Activated CD4-positive, alpha-beta T cell treated with anti-CD3 and anti-CD28 coated beads, Interleukin-2, amount 50 U/mL, for 4 hours (primary cell): ENCODE measurements at regions not wholly inside any gene's neighbourhood (a gene's known extent, or its start where the extent isn't known, plus 50 kb on each side); places are given as distances from the start of the nearest gene placed in this dataset.

Experiments
- DNase-seq, 2 experiments: peaks; one replicate each; pipeline ENCODE4 v3.0.0-alpha.2; 2020

- DNase-seq = no peak
These were observed 187.5 kb downstream of the AHR start for GRCh38 chr7:17485904-17486303.

GRCh38 chr7:17486835-17487234 lies 188.4 kb downstream of the AHR start:
- no peak for DNase-seq

GRCh38 chr7:17487343-17487742 lies 188.9 kb downstream of the AHR start:
- DNase-seq = no peak

- no peak for DNase-seq
These were observed 190.4 kb downstream of the AHR start for GRCh38 chr7:17488829-17489228.

- DNase-seq = no peak
These were observed 191.5 kb downstream of the AHR start for GRCh38 chr7:17489961-17490360.

GRCh38 chr7:17490825-17491224 lies 192.4 kb downstream of the AHR start:
- DNase-seq = no peak

- DNase-seq = no peak
These were observed 194.0 kb downstream of the AHR start for GRCh38 chr7:17492437-17492836.

GRCh38 chr7:17493446-17493845 lies 195.0 kb downstream of the AHR start:
- DNase-seq = no peak

GRCh38 chr7:17495655-17496394 lies 197.4 kb downstream of the AHR start:
- no peak for DNase-seq

- no peak for DNase-seq
These were observed 198.7 kb downstream of the AHR start for GRCh38 chr7:17497136-17497535.

GRCh38 chr7:17497549-17498167 lies 199.2 kb downstream of the AHR start:
- DNase-seq = no peak

GRCh38 chr7:17498230-17498629 lies 199.8 kb downstream of the AHR start:
- no peak for DNase-seq

GRCh38 chr7:17500736-17501135 lies 202.3 kb downstream of the AHR start:
- DNase-seq = no peak

- DNase-seq = no peak
These were observed 203.2 kb downstream of the AHR start for GRCh38 chr7:17501441-17502212.

- no peak for DNase-seq
These were observed 204.0 kb downstream of the AHR start for GRCh38 chr7:17502213-17503060.

- no peak for DNase-seq
These were observed 207.6 kb downstream of the AHR start for GRCh38 chr7:17506095-17506494.

GRCh38 chr7:17506596-17506995 lies 208.1 kb downstream of the AHR start:
- DNase-seq = no peak

GRCh38 chr7:17507717-17508116 lies 209.3 kb downstream of the AHR start:
- DNase-seq = no peak

GRCh38 chr7:17512181-17512675 lies 213.8 kb downstream of the AHR start:
- no peak for DNase-seq

- no peak for DNase-seq
These were observed 218.3 kb downstream of the AHR start for GRCh38 chr7:17516771-17517170.

GRCh38 chr7:17520941-17521340 lies 222.5 kb downstream of the AHR start:
- DNase-seq = no peak

GRCh38 chr7:17521437-17521836 lies 223.0 kb downstream of the AHR start:
- DNase-seq = no peak
